PC-9 (cell line): ENCODE measurements at regions not wholly inside any gene's neighbourhood (a gene's known extent, or its start where the extent isn't known, plus 50 kb on each side); places are given as distances from the start of the nearest gene placed in this dataset.

Source experiments
- CTCF ChIP-seq: fragments of 200-600 bp; sonication (generic); conservative IDR thresholded peaks from 2 replicates; pipeline ENCODE4 v1.6.1; 2017; ENCODE audit warnings: mixed run types, antibody characterized with exemption, mild to moderate bottlenecking, moderate library complexity
- EZH2 ChIP-seq: fragments of 200-600 bp; sonication (generic); IDR thresholded peaks from 2 replicates; pipeline ENCODE4 v1.8.0; 2017; ENCODE audit warnings: antibody characterized with exemption, low read depth

DNA sequence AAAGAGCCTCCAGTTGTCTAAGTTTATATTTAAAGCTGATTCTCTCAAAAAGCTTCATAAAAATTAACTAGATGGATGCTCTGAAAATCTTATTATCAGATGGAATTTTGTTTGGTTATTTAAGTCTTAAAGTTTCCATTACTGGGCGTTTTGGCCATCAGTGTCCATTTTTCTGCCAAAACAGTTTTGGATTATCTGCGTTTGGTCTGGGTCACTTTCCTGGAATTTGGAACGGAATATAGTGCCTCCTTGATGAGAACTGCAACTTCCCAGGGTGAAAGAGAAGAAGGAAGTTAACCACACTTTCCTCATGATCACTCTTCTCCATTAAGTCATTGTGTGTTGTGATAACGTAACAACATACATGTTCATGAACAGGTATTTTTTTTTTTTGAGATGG lies 764.9 kb upstream of the AUTS2 start:
- no peak for TF ChIP-seq CTCF
- no peak for TF ChIP-seq EZH2
